WTC11 (cell line): ENCODE measurements at regions not wholly inside any gene's neighbourhood (a gene's known extent, or its start where the extent isn't known, plus 50 kb on each side); places are given as distances from the start of the nearest gene placed in this dataset.
A peak's percentile ranks its signal among the peaks of the same experiment; 100 is the strongest.

Source experiments
- ATAC-seq: fragments of 200-7000 bp; cut with Tn5 transposase; 2 replicates; pipeline ENCODE4 v1.10.0; 2021; ENCODE audit warnings: mild to moderate bottlenecking, moderate library complexity
- CTCF ChIA-PET: fragments of 300-600 bp; sonication (Branson Sonifier 250); formaldehyde crosslinking; loops from one replicate; lab custom pipeline; 2021; ENCODE audit warnings: antibody characterized with exemption; lab: Charles Lee
- POLR2A ChIA-PET: fragments of 350-600 bp; sonication (Branson Sonifier 250); formaldehyde crosslinking; loops from one replicate; lab custom pipeline; 2021; ENCODE audit warnings: antibody characterized with exemption; lab: Charles Lee
- DNase-seq: peaks from one replicate; pipeline ENCODE4 v3.0.0; 2021; ENCODE audit warnings: low spot score
- H3K27ac Mint-ChIP-seq: 2 replicates; pipeline ENCODE4 v1.8.0; 2021; ENCODE audit warnings: mixed read lengths
- H3K27me3 Mint-ChIP-seq: 2 replicates; pipeline ENCODE4 v1.8.0; 2021; ENCODE audit warnings: low read depth, mild to moderate bottlenecking, moderate library complexity, mixed read lengths
- H3K36me3 Mint-ChIP-seq: 2 replicates; pipeline ENCODE4 v1.8.0; 2021; ENCODE audit warnings: mixed read lengths
- H3K4me1 Mint-ChIP-seq: 2 replicates; pipeline ENCODE4 v1.8.0; 2022; ENCODE audit warnings: mixed read lengths
- H3K4me3 Mint-ChIP-seq: 2 replicates; pipeline ENCODE4 v1.8.0; 2021; ENCODE audit warnings: mild to moderate bottlenecking, moderate library complexity, mixed read lengths
- H3K9me3 Mint-ChIP-seq: 2 replicates; pipeline ENCODE4 v1.8.0; 2021; ENCODE audit warnings: mixed read lengths
- ATF1 ChIP-seq: sonication (generic); formaldehyde crosslinking; IDR thresholded peaks from 2 replicates; pipeline ENCODE4 v1.8.1; 2023; ENCODE audit warnings: mild to moderate bottlenecking, moderate library complexity, missing genetic modification reagents
- CBFB ChIP-seq: sonication (generic); formaldehyde crosslinking; IDR thresholded peaks from 2 replicates; pipeline ENCODE4 v1.8.1; 2022; ENCODE audit warnings: mild to moderate bottlenecking, low read depth, missing genetic modification reagents
- HMGXB4 ChIP-seq: sonication (generic); formaldehyde crosslinking; IDR thresholded peaks from 2 replicates; pipeline ENCODE4 v1.8.1; 2023; ENCODE audit warnings: mild to moderate bottlenecking, moderate library complexity, missing genetic modification reagents
- IRF2 ChIP-seq: sonication (generic); formaldehyde crosslinking; IDR thresholded peaks from 2 replicates; pipeline ENCODE4 v1.8.0; 2022; ENCODE audit warnings: low read depth, missing genetic modification reagents, borderline replicate concordance
- KAT7 ChIP-seq: sonication (generic); formaldehyde crosslinking; IDR thresholded peaks from 2 replicates; pipeline ENCODE4 v1.8.1; 2023; ENCODE audit warnings: missing genetic modification reagents, mild to moderate bottlenecking, borderline replicate concordance
- NR1H2 ChIP-seq: sonication (generic); formaldehyde crosslinking; IDR thresholded peaks from 2 replicates; pipeline ENCODE4 v1.9.0; 2021; ENCODE audit warnings: mild to moderate bottlenecking, moderate library complexity, missing genetic modification reagents
- PRRX2 ChIP-seq: fragments of 250-450 bp; sonication (Bioruptor Pico); IDR thresholded peaks from 2 replicates; pipeline ENCODE4 v1.8.0; 2021; ENCODE audit warnings: mild to moderate bottlenecking
- RORB ChIP-seq: fragments of 250-450 bp; sonication (Bioruptor Pico); IDR thresholded peaks from 2 replicates; pipeline ENCODE4 v1.9.0; 2021; ENCODE audit warnings: mild to moderate bottlenecking
- SMAD3 ChIP-seq: sonication (generic); formaldehyde crosslinking; IDR thresholded peaks from 2 replicates; pipeline ENCODE4 v1.8.0; 2022; ENCODE audit warnings: missing genetic modification reagents, mild to moderate bottlenecking, borderline replicate concordance
- SMAD4 ChIP-seq: sonication (generic); formaldehyde crosslinking; IDR thresholded peaks from 2 replicates; pipeline ENCODE4 v1.8.0; 2022; ENCODE audit warnings: mild to moderate bottlenecking, missing genetic modification reagents
- TEAD4 ChIP-seq: sonication (generic); formaldehyde crosslinking; IDR thresholded peaks from 2 replicates; pipeline ENCODE4 v1.8.0; 2022; ENCODE audit warnings: mild to moderate bottlenecking, missing genetic modification reagents
- ZBTB43 ChIP-seq: sonication (generic); formaldehyde crosslinking; IDR thresholded peaks from 2 replicates; pipeline ENCODE4 v1.8.1; 2023; ENCODE audit warnings: mild to moderate bottlenecking, missing genetic modification reagents
- ZMAT4 ChIP-seq: fragments of 250-450 bp; sonication (Bioruptor Pico); IDR thresholded peaks from 2 replicates; pipeline ENCODE4 v1.9.0; 2021; ENCODE audit warnings: mild to moderate bottlenecking
- ZNF121 ChIP-seq: sonication (generic); formaldehyde crosslinking; IDR thresholded peaks from 2 replicates; pipeline ENCODE4 v1.8.0; 2023; ENCODE audit warnings: missing genetic modification reagents
- ZNF396 ChIP-seq: fragments of 250-450 bp; sonication (Bioruptor Pico); IDR thresholded peaks from 2 replicates; pipeline ENCODE4 v1.8.0; 2021; ENCODE audit warnings: mild to moderate bottlenecking, moderate library complexity, borderline replicate concordance
- ZNF671 ChIP-seq: fragments of 250-450 bp; sonication (Bioruptor Pico); IDR thresholded peaks from 2 replicates; pipeline ENCODE4 v1.8.0; 2021; ENCODE audit warnings: mild to moderate bottlenecking
- TF ChIP-seq, protein P1 (sequence below): sonication (generic); formaldehyde crosslinking; IDR thresholded peaks from 2 replicates; pipeline ENCODE4 v1.8.0; 2022; ENCODE audit warnings: mild to moderate bottlenecking, missing genetic modification reagents
- TF ChIP-seq, protein P2 (sequence below): sonication (generic); formaldehyde crosslinking; IDR thresholded peaks from 2 replicates; pipeline ENCODE4 v1.8.1; 2022; ENCODE audit warnings: mild to moderate bottlenecking, moderate library complexity, missing genetic modification reagents
- TF ChIP-seq, protein P3 (sequence below): sonication (generic); formaldehyde crosslinking; IDR thresholded peaks from 2 replicates; pipeline ENCODE4 v1.8.0; 2023; ENCODE audit warnings: missing genetic modification reagents
- TF ChIP-seq, protein P4 (sequence below): fragments of 250-450 bp; sonication (Bioruptor Pico); conservative IDR thresholded peaks from 2 replicates; pipeline ENCODE4 v1.9.0; 2021; ENCODE audit warnings: mild to moderate bottlenecking
- TF ChIP-seq, protein P5 (sequence below): sonication (generic); formaldehyde crosslinking; IDR thresholded peaks from 2 replicates; pipeline ENCODE4 v1.8.1; 2022; ENCODE audit warnings: low read depth, mild to moderate bottlenecking, moderate library complexity, missing genetic modification reagents, borderline replicate concordance

DNA sequence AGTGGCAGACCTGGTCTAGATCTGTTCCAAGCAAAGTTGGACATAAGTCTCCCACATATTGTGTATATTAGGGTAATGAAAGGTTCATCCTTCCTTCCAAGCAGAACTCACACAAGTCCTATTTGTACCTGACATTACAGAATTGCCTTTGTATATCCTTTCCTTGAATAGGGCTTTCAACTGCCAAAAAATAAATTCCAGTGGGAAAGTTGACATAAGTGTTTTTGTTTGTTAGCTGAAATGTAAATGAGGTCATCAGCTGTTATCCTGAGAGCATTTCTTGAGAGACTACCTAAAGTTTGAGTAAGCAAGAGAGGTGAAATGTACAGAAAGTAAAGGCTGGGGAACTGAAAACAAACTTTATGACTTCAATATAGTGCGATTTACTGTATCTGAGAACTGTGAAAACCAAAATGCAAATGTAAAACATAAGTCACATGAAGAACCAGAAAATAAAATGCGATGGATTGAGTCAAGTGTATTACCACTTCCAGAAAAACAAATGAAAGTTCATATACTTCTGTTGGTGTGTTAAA is 527.3 kb upstream of the SEMA3D start:
- Mint-ChIP-seq H3K27me3 (no peaks in the 10 kb centered on the region), H3K36me3 (no peaks in the 10 kb centered on the region), H3K4me1 (no peaks in the 10 kb centered on the region), H3K4me3 (no peak overlapping the region), H3K27ac (peak overlapping the region; percentile 12; the same call in 1 of the 2 replicates), H3K9me3 (no peaks in the 10 kb centered on the region)
- ChIA-PET POLR2A (no interaction called here), CTCF (no interaction called here)
- TF ChIP-seq, protein P1, sequence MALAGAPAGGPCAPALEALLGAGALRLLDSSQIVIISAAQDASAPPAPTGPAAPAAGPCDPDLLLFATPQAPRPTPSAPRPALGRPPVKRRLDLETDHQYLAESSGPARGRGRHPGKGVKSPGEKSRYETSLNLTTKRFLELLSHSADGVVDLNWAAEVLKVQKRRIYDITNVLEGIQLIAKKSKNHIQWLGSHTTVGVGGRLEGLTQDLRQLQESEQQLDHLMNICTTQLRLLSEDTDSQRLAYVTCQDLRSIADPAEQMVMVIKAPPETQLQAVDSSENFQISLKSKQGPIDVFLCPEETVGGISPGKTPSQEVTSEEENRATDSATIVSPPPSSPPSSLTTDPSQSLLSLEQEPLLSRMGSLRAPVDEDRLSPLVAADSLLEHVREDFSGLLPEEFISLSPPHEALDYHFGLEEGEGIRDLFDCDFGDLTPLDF (CRISPR knock-in tag), result no peak
- no peak for TF ChIP-seq CBFB
- TF ChIP-seq IRF2 (CRISPR knock-in tag), result no peak
- TF ChIP-seq, protein P2, sequence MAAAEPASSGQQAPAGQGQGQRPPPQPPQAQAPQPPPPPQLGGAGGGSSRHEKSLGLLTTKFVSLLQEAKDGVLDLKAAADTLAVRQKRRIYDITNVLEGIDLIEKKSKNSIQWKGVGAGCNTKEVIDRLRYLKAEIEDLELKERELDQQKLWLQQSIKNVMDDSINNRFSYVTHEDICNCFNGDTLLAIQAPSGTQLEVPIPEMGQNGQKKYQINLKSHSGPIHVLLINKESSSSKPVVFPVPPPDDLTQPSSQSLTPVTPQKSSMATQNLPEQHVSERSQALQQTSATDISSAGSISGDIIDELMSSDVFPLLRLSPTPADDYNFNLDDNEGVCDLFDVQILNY (CRISPR knock-in tag), result no peak
- no peak for TF ChIP-seq ZNF671 (CRISPR knock-in tag)
- TF ChIP-seq HMGXB4 (CRISPR knock-in tag), result no peak
- no peak for TF ChIP-seq ZNF396 (CRISPR knock-in tag)
- no peak for TF ChIP-seq NR1H2 (CRISPR knock-in tag)
- TF ChIP-seq RORB (CRISPR knock-in tag), result no peak
- no peak for TF ChIP-seq ZMAT4 (CRISPR knock-in tag)
- TF ChIP-seq ZBTB43, result no peak
- TF ChIP-seq, protein P3, sequence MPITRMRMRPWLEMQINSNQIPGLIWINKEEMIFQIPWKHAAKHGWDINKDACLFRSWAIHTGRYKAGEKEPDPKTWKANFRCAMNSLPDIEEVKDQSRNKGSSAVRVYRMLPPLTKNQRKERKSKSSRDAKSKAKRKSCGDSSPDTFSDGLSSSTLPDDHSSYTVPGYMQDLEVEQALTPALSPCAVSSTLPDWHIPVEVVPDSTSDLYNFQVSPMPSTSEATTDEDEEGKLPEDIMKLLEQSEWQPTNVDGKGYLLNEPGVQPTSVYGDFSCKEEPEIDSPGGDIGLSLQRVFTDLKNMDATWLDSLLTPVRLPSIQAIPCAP (CRISPR knock-in tag), result no peak
- no peak for TF ChIP-seq TEAD4
- no peak for TF ChIP-seq SMAD3
- no peak for TF ChIP-seq ZNF121 (CRISPR knock-in tag)
- TF ChIP-seq, protein P4, sequence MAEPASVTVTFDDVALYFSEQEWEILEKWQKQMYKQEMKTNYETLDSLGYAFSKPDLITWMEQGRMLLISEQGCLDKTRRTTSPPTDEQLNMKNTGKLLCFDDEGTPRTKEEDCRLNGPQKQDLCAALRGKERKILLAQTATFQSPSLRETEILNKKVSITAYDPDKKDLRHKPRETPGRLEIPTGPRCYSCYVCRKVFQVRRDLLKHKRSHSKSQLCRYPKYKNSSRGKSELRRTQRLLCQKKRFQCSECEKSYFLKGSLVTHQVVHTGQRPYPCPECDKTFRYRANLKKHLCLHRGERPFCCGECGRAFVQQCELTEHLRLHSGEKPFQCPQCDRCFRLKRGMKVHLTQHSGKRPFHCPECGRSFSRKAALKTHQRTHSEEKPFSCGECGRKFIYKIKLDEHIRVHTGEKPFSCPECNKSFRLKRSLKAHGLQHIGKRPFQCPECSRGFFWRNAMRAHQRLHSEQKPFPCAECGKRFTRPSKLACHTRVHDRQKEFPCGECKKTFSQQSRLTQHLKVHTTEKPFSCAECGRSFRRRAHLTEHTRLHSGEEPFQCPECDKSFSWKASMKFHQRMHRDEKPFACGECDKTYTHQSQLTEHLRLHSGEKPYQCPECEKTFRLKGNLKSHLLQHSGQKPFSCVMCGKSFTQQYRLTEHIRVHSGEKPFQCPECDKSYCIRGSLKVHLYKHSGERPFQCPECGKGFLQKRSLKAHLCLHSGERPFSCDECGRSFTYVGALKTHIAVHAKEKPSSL, result no peak
- TF ChIP-seq KAT7 (CRISPR knock-in tag), result no peak
- no peak for TF ChIP-seq ATF1 (CRISPR knock-in tag)
- no peak for ATAC-seq
- DNase-seq, result no peak

GRCh38 chr7:85713171-85713570 is 526.3 kb upstream of the SEMA3D start:
- ChIA-PET POLR2A (no interaction called here), CTCF (no interaction called here)
- Mint-ChIP-seq H3K4me3 (no peak overlapping the region), H3K27me3 (no peaks in the 10 kb centered on the region), H3K9me3 (no peaks in the 10 kb centered on the region), H3K27ac (no peak overlapping the region), H3K36me3 (no peaks in the 10 kb centered on the region), H3K4me1 (no peaks in the 10 kb centered on the region)
- DNase-seq, result no peak
- ATAC-seq, result no peak
- TF ChIP-seq PRRX2 (no peak), SMAD4 (CRISPR knock-in tag) (no peak)
- TF ChIP-seq, protein P5, sequence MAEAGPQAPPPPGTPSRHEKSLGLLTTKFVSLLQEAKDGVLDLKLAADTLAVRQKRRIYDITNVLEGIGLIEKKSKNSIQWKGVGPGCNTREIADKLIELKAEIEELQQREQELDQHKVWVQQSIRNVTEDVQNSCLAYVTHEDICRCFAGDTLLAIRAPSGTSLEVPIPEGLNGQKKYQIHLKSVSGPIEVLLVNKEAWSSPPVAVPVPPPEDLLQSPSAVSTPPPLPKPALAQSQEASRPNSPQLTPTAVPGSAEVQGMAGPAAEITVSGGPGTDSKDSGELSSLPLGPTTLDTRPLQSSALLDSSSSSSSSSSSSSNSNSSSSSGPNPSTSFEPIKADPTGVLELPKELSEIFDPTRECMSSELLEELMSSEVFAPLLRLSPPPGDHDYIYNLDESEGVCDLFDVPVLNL (CRISPR knock-in tag), result no peak
